MCF 10A (cell line): ENCODE measurements at regions not wholly inside any gene's neighbourhood (a gene's known extent, or its start where the extent isn't known, plus 50 kb on each side); places are given as distances from the start of the nearest gene placed in this dataset.

ENCODE experiments used
- BruUV-seq: library from RNA; stranded (reverse); fragments of 400-500 nt; replicated peaks from 2 replicates; lab custom pipeline; 2021; lab: Mats Ljungman, UMichigan
- CTCF ChIA-PET: fragments of 300-600 bp; sonication (Branson Sonifier 250); formaldehyde crosslinking; extraction: SDS; loops from one replicate; lab custom pipeline; 2021; ENCODE audit warnings: antibody characterized with exemption, inconsistent platforms; lab: Yijun Ruan, JAX
- POLR2A ChIA-PET: fragments of 300-600, 350-650 bp; sonication (Branson Sonifier 250); formaldehyde crosslinking; extraction: SDS; loops from one replicate; lab custom pipeline; 2020; ENCODE audit warnings: antibody characterized with exemption, inconsistent platforms; lab: Yijun Ruan, JAX
- DNase-seq: peaks from one replicate; pipeline ENCODE4 v3.0.0-alpha.2; 2018; ENCODE audit not compliant: unreplicated experiment
- H3K27ac Mint-ChIP-seq: one replicate; pipeline ENCODE4 v1.8.0; 2022; ENCODE audit warnings: mild to moderate bottlenecking, low read depth, mixed read lengths; ENCODE audit not compliant: unreplicated experiment
- H3K27me3 Mint-ChIP-seq: one replicate; pipeline ENCODE4 v1.8.0; 2022; ENCODE audit warnings: mixed read lengths; ENCODE audit not compliant: insufficient read depth, unreplicated experiment
- H3K36me3 Mint-ChIP-seq: one replicate; pipeline ENCODE4 v1.8.0; 2022; ENCODE audit warnings: mild to moderate bottlenecking, moderate library complexity, mixed read lengths; ENCODE audit not compliant: insufficient read depth, unreplicated experiment
- H3K4me1 Mint-ChIP-seq: one replicate; pipeline ENCODE4 v1.8.0; 2022; ENCODE audit warnings: mixed read lengths; ENCODE audit not compliant: insufficient read depth, unreplicated experiment
- H3K4me3 Mint-ChIP-seq: one replicate; pipeline ENCODE4 v1.8.0; 2022; ENCODE audit warnings: mild to moderate bottlenecking, moderate library complexity, mixed read lengths; ENCODE audit not compliant: unreplicated experiment
- H3K9me3 Mint-ChIP-seq: one replicate; pipeline ENCODE4 v1.8.0; 2022; ENCODE audit warnings: mixed read lengths; ENCODE audit not compliant: unreplicated experiment
- intact Hi-C: fragments of 100-400 bp; cut with micrococcal nuclease; formaldehyde crosslinking; loops from 2 replicates; pipeline ENCODE4 v1.14.1; 2022
- TF ChIP-seq, protein P1 (sequence below): fragments of 200-600 bp; IDR thresholded peaks from one replicate; pipeline ENCODE4 v1.8.0; 2022; ENCODE audit warnings: antibody characterized with exemption, mild to moderate bottlenecking; ENCODE audit not compliant: unreplicated experiment

DNA sequence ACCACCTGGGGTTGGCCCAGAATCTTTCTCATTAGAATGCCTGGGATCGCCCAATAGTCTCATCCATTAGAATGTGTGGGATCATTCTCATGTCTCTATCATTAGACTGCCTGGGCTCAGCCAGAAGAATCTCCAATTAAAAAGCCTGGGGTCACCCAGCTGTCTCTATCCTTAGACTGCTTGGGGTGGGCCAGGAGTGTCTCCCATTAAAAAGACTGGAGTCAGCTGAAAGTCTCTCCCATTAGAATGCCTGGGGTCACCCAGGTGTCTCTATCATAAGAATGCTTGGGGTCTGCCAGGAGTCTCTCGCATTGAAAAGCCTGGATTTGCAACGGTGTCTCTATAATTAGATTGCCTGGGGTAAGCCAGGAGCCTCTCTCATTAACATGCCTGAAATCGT, 2225.7 kb downstream of the TP53TG3F start:
- H3K4me1 Mint-ChIP-seq: no peaks in the 10 kb centered on the region
- no peak for DNase-seq
- TF ChIP-seq, protein P1, sequence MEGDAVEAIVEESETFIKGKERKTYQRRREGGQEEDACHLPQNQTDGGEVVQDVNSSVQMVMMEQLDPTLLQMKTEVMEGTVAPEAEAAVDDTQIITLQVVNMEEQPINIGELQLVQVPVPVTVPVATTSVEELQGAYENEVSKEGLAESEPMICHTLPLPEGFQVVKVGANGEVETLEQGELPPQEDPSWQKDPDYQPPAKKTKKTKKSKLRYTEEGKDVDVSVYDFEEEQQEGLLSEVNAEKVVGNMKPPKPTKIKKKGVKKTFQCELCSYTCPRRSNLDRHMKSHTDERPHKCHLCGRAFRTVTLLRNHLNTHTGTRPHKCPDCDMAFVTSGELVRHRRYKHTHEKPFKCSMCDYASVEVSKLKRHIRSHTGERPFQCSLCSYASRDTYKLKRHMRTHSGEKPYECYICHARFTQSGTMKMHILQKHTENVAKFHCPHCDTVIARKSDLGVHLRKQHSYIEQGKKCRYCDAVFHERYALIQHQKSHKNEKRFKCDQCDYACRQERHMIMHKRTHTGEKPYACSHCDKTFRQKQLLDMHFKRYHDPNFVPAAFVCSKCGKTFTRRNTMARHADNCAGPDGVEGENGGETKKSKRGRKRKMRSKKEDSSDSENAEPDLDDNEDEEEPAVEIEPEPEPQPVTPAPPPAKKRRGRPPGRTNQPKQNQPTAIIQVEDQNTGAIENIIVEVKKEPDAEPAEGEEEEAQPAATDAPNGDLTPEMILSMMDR: no peak
- no TSS peak for BruUV-seq
- peaks cover 20% of the 10 kb centered on the region for H3K9me3 Mint-ChIP-seq
- H3K27ac Mint-ChIP-seq: no peak overlapping the region
- no peak overlapping the region for H3K4me3 Mint-ChIP-seq
- no peaks in the 10 kb centered on the region for H3K27me3 Mint-ChIP-seq
- ChIA-PET POLR2A (no interaction called here), CTCF (no interaction called here)
- intact Hi-C loops: no loop called here
- H3K36me3 Mint-ChIP-seq: no peaks in the 10 kb centered on the region

GRCh38 chr16:35686595-35686994, 2227.2 kb downstream of the TP53TG3F start:
- CTCF ChIA-PET: no interaction called here
- Mint-ChIP-seq H3K4me1 (no peaks in the 10 kb centered on the region), H3K27me3 (no peaks in the 10 kb centered on the region), H3K36me3 (no peaks in the 10 kb centered on the region), H3K27ac (no peak overlapping the region), H3K4me3 (no peak overlapping the region), H3K9me3 (peaks cover 32% of the 10 kb centered on the region)
- no peak for DNase-seq
- no TSS peak for BruUV-seq
- intact Hi-C loops: no loop called here
- TF ChIP-seq, protein P1: no peak
- POLR2A ChIA-PET: no interaction called here

GRCh38 chr16:35687071-35687470, 2227.7 kb downstream of the TP53TG3F start:
- TF ChIP-seq, protein P1: no peak
- intact Hi-C loops: no loop called here
- ChIA-PET POLR2A (no interaction called here), CTCF (no interaction called here)
- no peak overlapping the region for H3K27ac Mint-ChIP-seq
- H3K9me3 Mint-ChIP-seq: peaks cover 37% of the 10 kb centered on the region
- no peaks in the 10 kb centered on the region for H3K27me3 Mint-ChIP-seq
- no TSS peak for BruUV-seq
- H3K4me1 Mint-ChIP-seq: no peaks in the 10 kb centered on the region
- DNase-seq: no peak
- H3K4me3 Mint-ChIP-seq: no peak overlapping the region
- no peaks in the 10 kb centered on the region for H3K36me3 Mint-ChIP-seq

DNA sequence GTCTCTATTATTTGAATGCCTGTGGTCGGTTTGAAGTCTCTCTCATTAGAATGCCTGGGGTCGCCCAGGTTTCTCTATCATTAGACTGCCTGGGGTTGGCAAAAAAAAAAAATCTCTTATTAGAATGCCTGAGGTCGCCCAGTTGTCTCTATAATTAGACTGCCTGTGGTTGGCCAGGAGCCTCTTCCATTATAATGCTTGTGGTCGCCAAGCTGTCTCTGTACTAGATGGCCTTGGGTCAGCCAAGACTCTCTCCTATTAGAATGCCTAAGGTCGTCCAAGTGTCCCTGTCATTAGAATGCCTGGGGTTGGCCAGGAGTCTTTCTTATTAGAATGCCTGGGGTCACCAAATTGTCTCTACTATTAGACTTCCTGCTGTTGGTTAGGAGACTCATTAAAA, 2228.4 kb downstream of the TP53TG3F start:
- Mint-ChIP-seq H3K4me1 (no peaks in the 10 kb centered on the region), H3K36me3 (peaks cover 4% of the 10 kb centered on the region), H3K9me3 (peaks cover 41% of the 10 kb centered on the region), H3K27me3 (no peaks in the 10 kb centered on the region), H3K4me3 (no peak overlapping the region), H3K27ac (no peak overlapping the region)
- no TSS peak for BruUV-seq
- intact Hi-C loops: no loop called here
- ChIA-PET CTCF (no interaction called here), POLR2A (no interaction called here)
- DNase-seq: no peak
- TF ChIP-seq, protein P1: no peak
